Parathyroid adenoma (tissue), 2 donors: ENCODE measurements at regions not wholly inside any gene's neighbourhood (a gene's known extent, or its start where the extent isn't known, plus 50 kb on each side); places are given as distances from the start of the nearest gene placed in this dataset.

Experiments used
- H2AFZ ChIP-seq: fragments of 300-600 bp; sonication (generic); one replicate; pipeline ENCODE4 v1.7.0; 2017; ENCODE audit warnings: antibody characterized with exemption, mild to moderate bottlenecking
- H3K27ac ChIP-seq: fragments of 300-600 bp; sonication (generic); one replicate; pipeline ENCODE4 v1.7.0; 2017
- H3K27me3 ChIP-seq: fragments of 300-600 bp; sonication (generic); one replicate; pipeline ENCODE4 v1.7.0; 2017; ENCODE audit warnings: low read length; ENCODE audit not compliant: control insufficient read depth, insufficient read depth
- H3K36me3 ChIP-seq: fragments of 300-600 bp; sonication (generic); one replicate; pipeline ENCODE4 v1.7.0; 2017; ENCODE audit warnings: low read length; ENCODE audit not compliant: control insufficient read depth, insufficient read depth
- H3K4me1 ChIP-seq: fragments of 300-600 bp; sonication (generic); one replicate; pipeline ENCODE4 v1.7.0; 2017; ENCODE audit warnings: control low read depth
- H3K4me2 ChIP-seq: fragments of 300-600 bp; sonication (generic); one replicate; pipeline ENCODE4 v1.7.0; 2017; ENCODE audit warnings: low read length
- H3K4me3 ChIP-seq: fragments of 300-600 bp; sonication (generic); one replicate; pipeline ENCODE4 v1.7.0; 2017; ENCODE audit warnings: low read depth, low read length
- H3K79me2 ChIP-seq: fragments of 300-600 bp; sonication (generic); one replicate; pipeline ENCODE4 v1.7.0; 2017; ENCODE audit warnings: control low read depth
- H3K9ac ChIP-seq: fragments of 300-600 bp; sonication (generic); one replicate; pipeline ENCODE4 v1.7.0; 2017; ENCODE audit warnings: mild to moderate bottlenecking
- H3K9me3 ChIP-seq: fragments of 300-600 bp; sonication (generic); one replicate; pipeline ENCODE4 v1.7.0; 2017; ENCODE audit warnings: low read length; ENCODE audit not compliant: control insufficient read depth
- TF ChIP-seq, protein P1 (sequence below): fragments of 300-600 bp; sonication (generic); IDR thresholded peaks from one replicate; pipeline ENCODE4 v1.7.0; 2017; ENCODE audit warnings: antibody characterized with exemption, mild to moderate bottlenecking
- donor health status: primary hyperparathyroidism.

DNA sequence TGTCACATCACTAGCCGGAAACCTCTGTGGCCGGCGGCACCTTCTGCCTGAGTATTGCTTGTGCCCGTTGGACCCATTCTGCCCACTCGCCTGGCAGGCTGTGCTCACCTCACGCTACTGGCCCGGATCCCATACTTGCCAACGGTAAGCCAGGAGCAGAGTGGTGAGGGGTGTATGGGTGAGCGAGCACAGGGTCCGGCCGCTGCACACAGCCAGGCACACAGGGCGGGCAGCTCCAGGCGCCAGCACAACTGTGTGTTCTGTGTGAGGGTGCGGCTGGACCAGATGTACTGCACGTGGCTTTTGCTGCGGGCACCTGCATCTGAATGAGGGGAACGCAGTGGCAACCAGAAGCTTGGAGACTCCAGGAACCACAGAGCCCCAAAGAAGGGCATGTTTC, 455.7 kb downstream of the CDH8 start:
- Histone ChIP-seq H3K27me3 (no peaks in the 10 kb centered on the region), H3K4me1 (no peaks in the 10 kb centered on the region), H3K36me3 (no peaks in the 10 kb centered on the region), H3K9me3 (no peaks in the 10 kb centered on the region), H3K79me2 (no peaks in the 10 kb centered on the region), H3K4me2 (no peak overlapping the region), H3K4me3 (no peak overlapping the region), H3K27ac (no peak overlapping the region), H2AFZ (no peak overlapping the region), H3K9ac (no peak overlapping the region)
- TF ChIP-seq, protein P1, sequence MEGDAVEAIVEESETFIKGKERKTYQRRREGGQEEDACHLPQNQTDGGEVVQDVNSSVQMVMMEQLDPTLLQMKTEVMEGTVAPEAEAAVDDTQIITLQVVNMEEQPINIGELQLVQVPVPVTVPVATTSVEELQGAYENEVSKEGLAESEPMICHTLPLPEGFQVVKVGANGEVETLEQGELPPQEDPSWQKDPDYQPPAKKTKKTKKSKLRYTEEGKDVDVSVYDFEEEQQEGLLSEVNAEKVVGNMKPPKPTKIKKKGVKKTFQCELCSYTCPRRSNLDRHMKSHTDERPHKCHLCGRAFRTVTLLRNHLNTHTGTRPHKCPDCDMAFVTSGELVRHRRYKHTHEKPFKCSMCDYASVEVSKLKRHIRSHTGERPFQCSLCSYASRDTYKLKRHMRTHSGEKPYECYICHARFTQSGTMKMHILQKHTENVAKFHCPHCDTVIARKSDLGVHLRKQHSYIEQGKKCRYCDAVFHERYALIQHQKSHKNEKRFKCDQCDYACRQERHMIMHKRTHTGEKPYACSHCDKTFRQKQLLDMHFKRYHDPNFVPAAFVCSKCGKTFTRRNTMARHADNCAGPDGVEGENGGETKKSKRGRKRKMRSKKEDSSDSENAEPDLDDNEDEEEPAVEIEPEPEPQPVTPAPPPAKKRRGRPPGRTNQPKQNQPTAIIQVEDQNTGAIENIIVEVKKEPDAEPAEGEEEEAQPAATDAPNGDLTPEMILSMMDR = no peak

DNA sequence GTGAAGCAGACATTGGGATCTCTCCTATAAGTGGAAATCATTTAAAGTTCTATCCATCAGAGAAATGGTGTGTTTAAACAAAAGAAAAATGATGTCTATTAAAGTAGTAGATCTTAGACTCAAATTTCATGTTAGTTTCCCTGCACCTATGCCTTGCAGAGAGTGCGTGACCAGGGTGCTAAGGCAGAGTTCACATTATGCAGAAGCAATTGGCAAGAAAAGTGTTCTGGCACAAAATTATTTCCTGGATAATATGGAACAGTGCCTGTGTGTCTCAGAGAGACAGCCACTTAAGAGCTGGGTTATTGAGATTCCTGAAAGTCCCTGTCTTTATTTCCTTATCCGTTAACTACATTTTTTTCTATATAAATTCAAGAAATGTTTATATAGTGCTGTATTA, 457.0 kb downstream of the CDH8 start:
- no peaks in the 10 kb centered on the region for H3K27me3 ChIP-seq
- TF ChIP-seq, protein P1 = no peak
- no peak overlapping the region for H3K9ac ChIP-seq

DNA sequence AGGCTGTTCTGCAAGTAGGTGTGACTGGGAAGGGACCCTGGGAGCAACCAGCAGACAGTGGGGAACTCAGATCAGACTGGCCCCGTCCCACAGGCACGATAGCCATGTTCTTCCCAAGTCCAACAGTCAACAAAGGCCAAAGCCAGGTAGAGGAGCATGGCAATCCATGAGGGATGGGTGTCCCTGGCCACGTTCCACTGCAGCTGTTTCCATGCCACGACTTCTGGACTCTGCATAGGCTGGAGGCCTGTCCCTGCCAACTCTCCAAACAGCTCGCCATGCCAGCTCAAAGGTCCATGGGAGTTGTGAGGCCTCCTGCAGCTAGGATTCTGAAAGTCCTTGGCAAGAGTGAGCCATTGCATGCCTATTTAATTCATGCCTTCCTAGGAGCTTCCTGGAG, 459.8 kb downstream of the CDH8 start:
- Histone ChIP-seq H2AFZ (no peak overlapping the region), H3K4me2 (no peak overlapping the region), H3K27me3 (no peaks in the 10 kb centered on the region), H3K27ac (no peak overlapping the region), H3K9me3 (no peaks in the 10 kb centered on the region), H3K36me3 (no peaks in the 10 kb centered on the region), H3K4me3 (no peak overlapping the region), H3K9ac (no peak overlapping the region), H3K79me2 (no peaks in the 10 kb centered on the region), H3K4me1 (no peaks in the 10 kb centered on the region)
- TF ChIP-seq, protein P1 = no peak

More for the DNA sequence above, 457.0 kb downstream of the CDH8 start:
- Histone ChIP-seq H3K4me3 (no peak overlapping the region), H2AFZ (no peak overlapping the region), H3K36me3 (no peaks in the 10 kb centered on the region), H3K4me1 (no peaks in the 10 kb centered on the region), H3K4me2 (no peak overlapping the region), H3K9me3 (no peaks in the 10 kb centered on the region), H3K79me2 (no peaks in the 10 kb centered on the region), H3K27ac (no peak overlapping the region)

DNA sequence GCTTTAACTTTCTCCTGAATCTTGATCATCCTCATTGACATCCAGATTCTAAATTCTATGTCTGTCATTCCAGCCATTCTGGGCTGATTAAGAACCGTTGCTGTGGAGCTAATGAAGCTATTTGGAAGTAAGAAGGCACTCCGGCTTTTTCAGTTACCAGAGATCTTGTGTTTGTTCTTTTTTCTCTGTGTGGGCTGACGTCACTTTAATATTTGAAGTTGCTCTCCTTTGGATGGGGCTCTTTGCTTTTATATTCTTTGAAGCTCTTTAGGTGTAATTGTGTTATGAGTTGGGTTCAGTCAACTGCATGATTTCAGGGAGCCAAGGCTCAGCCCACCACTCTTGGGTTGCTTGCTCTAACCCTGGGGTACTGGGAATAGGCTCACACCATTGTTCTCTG, 460.6 kb downstream of the CDH8 start:
- no peak overlapping the region for H3K4me3 ChIP-seq
- H3K9ac ChIP-seq = no peak overlapping the region

DNA sequence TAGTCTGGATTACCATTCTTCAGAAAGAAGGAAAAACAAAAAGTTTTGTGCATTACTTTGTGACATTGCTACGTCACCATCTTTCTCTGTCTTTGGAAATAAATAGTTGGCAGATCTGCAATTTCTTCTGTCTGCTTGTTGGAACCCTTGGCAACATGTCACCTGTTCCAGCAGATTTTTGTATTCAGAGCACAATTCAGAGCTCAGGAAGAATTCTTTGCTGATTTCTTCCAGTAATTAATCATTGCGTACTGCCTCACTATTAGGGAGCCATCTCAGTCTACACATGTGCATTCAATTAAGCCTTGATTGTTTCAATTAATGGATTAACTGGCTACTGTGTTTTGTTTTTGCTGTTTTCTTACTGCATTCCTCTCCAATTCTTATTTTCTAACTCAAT, 467.2 kb downstream of the CDH8 start:
- Histone ChIP-seq H3K79me2 (no peaks in the 10 kb centered on the region), H3K9me3 (no peaks in the 10 kb centered on the region), H3K36me3 (no peaks in the 10 kb centered on the region), H3K4me2 (no peak overlapping the region), H3K27ac (no peak overlapping the region), H3K27me3 (no peaks in the 10 kb centered on the region), H3K9ac (no peak overlapping the region), H3K4me3 (no peak overlapping the region), H3K4me1 (no peaks in the 10 kb centered on the region), H2AFZ (no peak overlapping the region)
- TF ChIP-seq, protein P1 = no peak

More for the DNA sequence above, 460.6 kb downstream of the CDH8 start:
- Histone ChIP-seq H3K4me1 (no peaks in the 10 kb centered on the region), H3K36me3 (no peaks in the 10 kb centered on the region), H3K79me2 (no peaks in the 10 kb centered on the region), H3K27ac (no peak overlapping the region), H3K4me2 (no peak overlapping the region), H3K27me3 (no peaks in the 10 kb centered on the region), H2AFZ (no peak overlapping the region), H3K9me3 (no peaks in the 10 kb centered on the region)
- TF ChIP-seq, protein P1 = no peak
